GM19372 (cell line): ENCODE measurements at regions not wholly inside any gene's neighbourhood (a gene's known extent, or its start where the extent isn't known, plus 50 kb on each side); places are given as distances from the start of the nearest gene placed in this dataset.

ENCODE experiments used
- ATAC-seq: cut with Tn5 transposase; IDR thresholded peaks from one replicate; pipeline ENCODE4 v1.9.1; 2021; ENCODE audit warnings: mild to moderate bottlenecking, low read depth, moderate library complexity; ENCODE audit not compliant: unreplicated experiment

DNA sequence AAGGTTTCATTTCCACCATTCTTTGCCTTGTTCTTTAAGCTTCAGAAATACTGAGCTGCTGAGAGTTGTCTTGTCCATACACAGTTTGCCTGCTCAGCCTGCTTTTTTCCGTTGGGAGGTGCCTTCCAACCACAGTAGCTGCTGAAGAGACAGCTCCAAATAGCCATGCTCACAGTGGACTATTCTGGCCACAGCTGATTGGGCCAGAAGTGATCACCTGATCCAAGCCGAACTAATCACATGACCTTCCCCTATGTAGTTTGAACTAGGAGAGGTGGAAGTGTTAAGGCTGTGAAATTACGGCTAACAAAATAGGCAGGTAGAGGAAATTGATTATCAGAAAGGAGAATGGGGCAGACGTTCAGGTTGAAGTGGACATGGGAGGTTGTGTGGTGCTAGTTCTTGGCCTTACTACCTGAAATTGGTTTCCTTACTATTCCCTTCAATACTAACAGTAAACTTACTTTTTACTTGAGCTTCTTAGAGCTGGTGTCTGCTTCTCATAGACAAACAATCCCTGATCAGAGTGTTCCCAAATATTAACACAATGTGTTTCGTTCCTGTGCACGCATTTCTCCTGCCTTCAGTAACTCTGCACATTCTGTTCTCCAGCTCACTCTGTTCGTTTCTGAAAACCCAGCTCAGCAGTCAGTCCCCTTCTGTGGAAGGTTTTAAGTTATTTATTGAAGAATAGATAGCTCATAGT lies 136.1 kb downstream of the RWDD3 start:
- no peak for ATAC-seq

DNA sequence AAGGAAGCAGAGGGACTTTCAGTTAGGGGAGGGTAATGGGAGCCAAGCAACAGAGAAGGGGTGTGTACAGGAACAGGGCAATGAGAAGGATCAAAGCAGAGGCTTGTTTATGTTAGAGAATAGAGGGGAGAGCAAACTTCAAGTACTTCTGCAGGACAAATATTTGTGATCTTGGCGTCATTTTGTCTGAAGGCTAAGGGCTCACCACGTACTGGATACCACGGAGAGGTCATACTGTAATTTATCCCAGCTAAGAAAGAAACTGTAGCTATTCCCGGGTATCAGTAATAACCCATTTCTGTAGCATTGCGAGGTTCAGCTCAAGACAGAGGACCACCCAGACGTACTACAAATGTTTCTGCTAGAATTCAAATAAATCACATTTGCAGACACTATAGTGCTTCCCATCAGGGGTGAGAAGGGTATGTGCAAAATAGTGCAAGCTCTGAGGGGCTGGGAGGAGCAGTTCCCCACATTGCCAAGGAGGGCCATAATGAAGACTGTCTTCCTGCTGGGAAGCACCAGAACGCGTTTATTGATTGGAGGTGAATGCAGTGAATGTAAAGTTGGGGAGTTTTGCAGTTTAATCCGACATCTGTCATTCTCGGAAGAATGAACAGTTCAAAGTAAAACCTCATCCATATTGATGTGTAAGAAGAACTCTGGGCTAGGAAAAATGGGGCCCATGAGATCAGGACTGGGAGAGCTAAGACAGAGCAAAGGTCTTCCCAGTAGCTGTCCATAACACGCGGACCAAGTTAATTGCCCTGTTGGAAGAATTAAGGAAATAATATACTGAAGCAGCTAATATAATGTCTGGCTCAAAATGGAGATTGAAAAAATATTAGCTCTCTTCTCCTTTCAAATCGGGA lies 136.9 kb downstream of the RWDD3 start:
- ATAC-seq, result no peak

DNA sequence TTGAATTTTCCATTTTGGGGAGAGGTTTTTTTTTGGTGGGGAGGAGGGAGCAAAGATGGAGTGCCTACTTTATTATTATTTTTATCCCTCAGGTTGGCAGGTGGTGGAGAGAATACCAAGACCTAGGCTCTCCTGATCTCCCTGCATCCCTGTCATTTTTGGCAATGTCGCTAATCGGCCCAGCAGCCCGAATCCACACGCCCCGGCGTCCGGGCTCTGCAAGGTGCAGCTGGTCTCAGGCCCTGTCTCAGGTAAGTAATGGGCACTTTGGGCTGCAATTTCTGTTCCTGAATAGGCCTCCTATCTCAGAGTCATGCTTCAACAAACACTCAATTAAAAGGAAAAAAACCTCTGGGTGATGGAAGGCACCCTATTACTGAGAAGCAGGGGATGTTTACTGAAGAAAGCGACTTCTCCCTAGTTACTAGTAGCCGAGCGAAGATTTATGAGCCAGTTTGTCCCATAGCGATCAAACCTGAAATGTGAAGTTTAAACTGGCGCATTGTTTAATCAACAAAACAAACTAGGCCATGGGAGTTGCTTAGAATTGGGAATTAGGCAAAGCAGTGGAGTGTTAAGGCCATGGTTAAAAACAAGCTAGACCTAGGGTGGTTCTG lies 137.8 kb downstream of the RWDD3 start:
- no peak for ATAC-seq

DNA sequence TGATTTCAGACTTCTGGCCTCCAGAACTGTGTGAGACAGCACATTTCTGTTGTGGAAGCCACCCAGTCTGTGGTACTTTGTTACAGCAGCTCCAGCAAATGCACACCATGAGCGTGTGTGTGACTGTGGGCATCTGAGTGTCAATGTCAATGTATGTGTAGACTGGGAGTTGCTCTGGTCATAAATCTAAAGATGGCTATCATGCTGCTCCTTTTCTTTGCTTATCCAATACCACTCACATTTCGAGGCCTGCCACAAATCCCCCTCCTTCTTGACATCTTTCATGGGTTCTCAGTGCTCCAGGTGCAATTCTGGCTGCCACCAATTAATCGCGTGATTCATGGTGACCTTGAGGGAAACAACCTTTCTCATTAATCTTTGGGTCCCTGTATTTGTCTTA lies 141.2 kb downstream of the RWDD3 start:
- ATAC-seq, result no peak

DNA sequence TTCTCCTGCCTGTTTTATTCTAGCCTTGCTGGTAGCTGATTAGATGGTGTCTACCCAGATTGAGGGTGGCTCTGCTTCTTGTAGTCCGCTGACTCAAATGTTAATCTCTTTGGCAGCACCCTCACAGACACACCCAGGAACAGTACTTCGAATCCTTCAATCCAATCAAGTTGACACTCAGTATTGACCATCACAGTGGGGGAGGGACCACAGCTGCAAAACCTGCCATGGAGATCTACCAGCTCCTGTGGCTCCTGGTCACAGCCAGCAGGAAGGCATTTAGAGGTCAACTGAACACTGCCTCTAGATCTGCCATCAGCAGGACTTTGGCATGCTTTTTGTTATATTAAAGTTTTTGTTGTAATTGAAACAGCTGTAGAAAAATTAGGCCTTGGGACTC lies 146.9 kb downstream of the RWDD3 start:
- no peak for ATAC-seq

DNA sequence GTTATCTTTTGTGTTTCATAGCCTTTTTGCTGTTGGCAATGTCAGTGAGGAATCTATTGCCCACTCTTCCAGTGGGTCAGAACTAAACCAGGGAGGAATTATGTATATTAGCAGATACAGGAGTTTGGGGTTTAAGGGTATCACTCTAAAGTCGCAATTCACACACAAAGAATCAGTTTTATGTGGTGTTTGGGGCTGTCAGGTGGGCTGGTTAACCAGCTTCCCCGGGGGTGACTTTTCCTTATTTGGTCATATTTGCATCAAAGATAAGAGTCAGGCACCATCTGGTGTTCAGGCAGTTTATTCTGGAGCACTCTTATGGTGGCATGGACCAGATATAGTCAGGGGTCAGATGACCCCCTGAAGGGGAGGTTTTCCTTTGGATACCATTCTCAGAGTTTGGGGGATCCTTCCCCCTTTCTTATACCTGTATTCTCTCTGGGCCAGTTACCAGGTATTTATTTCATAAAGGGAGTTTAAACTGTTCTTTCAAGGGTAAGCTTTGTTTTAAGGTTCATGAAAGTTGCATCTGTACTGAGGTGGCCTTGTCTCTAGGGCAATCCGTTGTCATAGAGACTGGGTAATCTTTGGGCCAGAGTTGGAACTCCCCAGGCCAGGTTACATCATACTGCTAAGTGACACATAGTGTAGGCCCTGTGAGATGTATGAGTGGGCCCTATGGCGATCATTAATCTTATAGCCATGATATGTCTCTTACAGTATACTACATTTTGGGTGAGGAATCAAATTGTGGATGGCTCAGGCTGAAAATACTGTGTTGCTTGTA lies 148.2 kb downstream of the RWDD3 start:
- ATAC-seq, result no peak

DNA sequence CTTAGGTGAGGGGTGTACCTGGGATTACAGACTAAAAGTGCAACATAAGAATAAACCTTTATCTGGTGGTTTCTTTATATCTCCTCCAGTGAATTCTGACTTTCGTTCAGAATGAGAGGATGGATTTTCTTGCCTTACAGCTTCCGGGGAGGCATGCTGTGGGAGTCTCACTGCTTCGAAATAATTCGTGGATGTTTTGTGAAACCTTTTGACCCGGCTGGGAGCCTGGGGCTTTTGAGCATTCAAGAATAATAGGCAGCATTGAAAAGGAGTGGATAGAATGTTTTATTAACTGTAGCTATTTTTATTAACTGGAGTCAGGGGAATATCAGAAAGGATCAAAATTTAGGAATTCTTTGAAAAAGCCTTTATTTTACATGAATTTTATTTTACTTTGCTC lies 149.1 kb downstream of the RWDD3 start:
- ATAC-seq, result no peak

DNA sequence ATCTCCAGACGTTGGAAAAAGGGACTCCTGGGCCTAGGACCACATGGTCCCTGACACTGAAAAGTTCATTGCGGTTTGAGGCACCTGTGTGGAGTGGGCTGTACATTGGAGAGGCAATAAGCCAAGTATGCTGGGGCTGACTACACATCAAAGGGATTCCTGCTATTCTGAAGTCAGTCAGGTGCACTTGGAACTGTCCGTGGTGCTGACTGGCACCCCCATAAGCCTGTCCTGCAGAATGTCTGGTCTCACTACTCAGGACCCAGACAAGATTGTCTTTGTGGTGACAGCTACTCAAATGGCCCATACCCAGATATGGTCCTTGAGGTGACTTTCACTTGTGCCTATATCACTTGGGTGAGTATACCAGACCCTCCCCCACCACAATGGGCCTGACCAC lies 150.6 kb downstream of the RWDD3 start:
- ATAC-seq, result no peak

DNA sequence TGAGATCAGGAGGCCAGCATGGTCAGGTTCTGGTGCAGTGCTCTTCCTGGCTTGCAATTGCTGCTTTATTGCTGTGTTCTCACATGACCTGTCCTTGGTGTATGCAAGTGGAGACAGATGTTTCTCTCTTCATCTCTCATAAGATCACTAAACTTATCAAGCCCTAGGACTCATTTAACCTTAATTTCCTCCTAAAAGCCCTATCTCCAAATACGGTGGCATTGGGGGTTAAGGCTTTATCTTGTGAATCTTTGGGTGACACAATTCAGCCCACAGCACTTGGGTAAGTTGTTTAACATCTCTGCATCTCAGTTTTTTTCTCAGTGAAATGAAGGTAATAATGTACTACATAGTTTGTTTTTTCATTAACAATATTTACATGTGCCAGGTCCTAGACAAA lies 152.4 kb downstream of the RWDD3 start:
- no peak for ATAC-seq

DNA sequence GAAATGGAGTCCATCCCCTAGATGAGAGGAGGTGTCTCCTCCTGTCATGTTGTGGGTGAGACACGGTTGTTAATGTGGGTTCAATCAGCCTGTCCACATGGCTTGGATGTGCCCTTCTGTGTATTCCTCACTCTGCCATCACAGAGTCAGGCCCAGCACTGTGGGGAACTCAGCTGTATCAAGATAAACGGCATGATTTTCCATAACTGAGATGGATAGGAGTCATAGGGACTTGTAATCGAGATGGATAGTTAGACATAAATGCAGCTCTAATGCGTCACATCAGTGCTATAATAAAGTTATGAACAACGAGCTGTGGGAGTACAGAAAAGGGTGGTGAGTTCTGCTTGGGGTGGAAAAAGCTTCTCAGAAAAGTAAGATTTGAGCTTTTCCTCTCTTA lies 152.9 kb downstream of the RWDD3 start:
- no peak for ATAC-seq

DNA sequence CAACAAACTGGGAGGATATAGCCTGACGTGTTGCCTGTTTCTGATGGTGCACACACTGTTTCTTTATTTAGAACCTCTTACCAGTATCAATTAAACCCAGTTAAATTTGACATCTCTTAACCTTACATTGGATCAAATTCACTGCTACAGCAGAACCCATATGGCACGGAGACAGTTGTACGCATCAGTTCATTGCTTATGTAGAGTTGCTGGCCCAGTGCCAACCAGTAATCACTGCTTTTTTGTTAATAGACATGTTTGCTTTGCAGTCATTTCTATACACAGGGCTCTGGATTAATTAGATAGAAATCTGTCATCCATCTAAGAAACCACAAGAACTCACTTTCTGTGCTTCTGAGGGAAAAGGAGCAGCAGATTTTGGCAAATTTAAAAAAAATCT lies 154.0 kb downstream of the RWDD3 start:
- ATAC-seq, result no peak

DNA sequence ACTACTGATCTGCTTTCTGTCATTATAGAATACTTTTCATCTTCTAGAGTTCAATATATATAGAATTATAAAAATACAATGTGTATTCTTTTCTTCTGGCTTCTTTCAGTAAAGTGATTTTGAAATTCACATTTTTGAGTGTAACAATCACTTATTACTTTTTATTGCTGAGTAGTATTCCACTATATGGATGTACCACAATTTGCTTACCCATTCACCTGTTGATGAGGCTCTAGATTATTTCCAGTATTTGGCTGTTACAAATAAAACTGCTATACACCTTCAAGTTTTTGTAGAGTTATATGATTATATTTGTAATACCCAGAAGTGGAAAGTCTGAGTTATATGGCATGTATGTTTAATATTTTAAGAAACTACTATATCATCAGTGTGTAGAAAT lies 159.4 kb downstream of the RWDD3 start:
- no peak for ATAC-seq

DNA sequence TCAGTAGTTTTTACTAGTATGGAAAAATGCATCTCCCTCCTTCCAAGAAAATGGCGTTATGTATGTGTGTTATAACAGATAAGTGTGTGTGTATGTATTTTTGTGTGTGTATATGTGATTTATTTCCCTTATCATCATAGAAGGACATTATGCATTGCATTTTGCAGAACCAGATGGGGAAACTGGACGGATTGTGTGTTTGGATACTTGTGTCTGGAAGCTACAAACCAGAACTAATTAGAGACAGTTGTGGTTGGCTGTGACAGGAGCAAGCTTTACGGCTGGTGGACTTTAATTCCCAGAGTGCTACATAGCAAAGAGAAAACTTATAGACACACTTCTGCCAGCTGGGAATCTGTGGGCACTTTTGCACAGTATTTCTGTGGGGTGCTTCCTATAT lies 162.5 kb downstream of the RWDD3 start:
- no peak for ATAC-seq

DNA sequence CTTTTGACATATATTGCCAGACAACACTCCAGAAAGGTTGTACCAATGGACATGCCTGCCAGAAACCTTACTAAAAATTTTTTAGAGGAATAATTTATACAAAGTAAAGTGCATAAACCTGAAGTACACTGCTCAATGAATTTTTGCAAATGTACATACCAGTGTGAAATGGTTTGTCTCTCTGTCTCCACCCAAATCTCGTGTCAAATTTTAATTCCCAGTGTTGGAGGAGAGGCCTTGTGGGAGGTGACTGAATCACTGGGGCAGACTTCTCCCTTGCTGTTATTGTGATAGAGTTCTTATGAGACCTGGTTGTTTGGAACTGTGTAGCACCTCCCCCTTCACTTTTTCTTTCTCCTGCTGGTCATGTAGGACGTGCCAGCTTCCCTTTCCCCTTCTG lies 168.8 kb downstream of the RWDD3 start:
- no peak for ATAC-seq

DNA sequence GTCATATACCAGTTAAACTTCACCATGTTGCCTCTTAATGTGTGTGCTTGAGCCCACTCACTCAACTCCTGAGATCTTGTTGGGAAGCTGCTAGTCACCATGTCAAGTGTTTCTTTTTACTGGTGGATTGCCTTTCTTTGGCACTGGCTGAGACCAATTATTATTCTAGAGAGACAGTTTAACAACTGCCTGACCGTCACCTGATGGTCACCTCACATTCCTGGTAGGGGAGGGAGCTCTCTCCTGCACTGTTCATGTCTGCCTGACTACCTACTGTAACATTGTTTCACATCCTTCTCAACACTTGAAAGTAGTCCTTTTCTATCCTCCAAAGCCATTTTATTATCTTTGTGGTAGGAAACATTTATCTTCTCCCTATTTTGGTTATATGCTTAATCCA lies 172.3 kb downstream of the RWDD3 start:
- ATAC-seq, result no peak

DNA sequence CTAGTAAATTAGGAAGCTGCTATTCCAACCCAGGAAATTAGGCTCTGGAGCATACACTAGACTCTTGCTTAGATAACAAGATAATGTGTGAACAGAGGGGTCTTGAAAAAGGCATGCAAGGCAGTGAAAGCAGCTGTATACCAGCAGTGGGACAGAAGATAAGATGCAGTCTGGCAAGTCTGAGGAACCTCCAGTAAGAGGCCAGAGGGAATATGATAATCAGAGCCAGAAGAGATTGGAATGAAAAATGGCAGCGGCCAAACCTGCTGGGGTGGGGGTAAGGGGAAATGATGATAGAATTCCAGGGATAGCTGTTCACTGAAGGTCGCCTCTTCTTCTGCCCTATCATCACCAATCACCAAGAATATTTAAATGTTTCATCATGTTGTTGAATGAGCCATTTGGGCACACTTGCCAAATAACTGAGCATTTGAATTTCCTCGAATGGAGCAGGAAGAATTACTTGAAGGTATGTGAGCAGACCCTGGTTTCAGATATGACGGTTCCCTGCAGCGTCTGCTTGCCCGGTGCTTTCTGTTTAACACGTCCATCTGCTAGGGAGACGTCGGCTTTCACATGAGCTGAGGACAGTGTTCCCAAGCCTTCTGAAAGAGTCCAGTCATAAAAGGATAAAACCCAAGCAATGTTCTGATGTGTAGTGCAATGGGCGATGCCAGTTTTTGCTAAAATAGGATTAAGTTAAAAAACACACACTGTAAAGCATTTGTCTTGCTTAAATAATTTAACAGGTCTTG lies 173.3 kb downstream of the RWDD3 start:
- no peak for ATAC-seq

DNA sequence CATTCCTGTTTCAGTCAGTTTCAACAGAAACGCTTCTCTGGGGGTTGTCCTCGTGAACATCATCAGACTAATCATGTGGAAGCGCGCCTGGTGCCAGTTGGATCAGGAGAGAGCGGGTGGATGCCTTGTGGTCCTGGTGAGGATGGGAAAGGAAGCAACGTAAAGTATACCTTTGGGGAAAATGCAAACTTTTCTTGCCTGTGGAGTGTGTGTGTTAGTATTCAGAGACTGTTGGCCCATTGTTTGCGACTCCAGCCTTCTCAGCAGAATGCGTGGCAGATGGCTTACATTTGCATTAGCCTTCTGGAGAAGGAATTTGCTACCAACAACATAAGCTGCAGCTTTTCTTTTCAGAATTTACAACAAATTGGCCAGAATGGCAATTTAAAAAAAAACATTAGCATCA lies 173.9 kb downstream of the RWDD3 start:
- no peak for ATAC-seq

DNA sequence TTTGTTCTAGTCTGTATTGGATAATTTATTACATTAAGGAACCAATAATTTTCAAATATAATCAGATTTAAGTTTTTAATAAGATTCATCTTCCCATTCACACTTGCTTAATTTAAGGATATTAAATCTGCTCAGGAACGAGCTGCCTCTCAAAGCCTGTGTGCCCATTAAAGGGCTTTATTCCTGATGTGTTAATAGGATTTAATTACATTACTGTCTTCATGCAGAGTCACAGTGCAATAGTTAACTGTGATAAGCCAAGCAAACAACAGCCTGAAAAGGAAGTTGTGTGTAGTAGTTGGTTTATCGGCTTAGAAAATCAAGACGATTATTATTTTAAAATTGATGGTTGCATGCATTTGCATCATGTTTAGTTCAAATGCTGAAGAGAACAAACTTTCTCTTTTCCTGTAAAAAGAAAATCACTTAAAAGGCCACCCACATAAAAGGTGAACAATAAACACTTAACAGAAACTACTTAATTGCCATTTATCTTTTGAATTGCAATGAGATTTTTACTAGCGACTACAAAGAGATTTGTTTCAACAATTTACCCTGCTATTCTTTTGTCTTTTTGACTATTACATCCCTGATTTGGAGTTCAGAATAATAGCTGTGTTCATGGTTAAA lies 174.6 kb downstream of the RWDD3 start:
- ATAC-seq, result no peak

DNA sequence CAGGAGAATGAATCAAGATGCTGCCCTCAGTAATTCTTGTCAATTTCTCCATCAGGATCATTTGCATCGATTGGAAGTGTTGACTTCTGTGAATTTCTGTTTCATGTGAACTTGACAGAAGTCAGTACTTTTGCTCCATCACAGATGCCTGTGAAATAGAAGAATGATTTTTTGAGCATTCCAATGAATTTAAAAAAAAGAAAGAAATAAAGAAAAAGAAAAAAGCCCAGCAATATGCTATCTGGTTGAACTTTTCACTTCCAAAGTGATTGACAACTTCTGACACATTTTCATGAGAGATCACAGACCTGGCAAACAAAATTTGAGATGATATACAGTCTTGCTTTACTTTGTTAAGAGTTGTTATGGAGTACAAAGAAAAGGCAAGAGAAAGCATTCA lies 175.3 kb downstream of the RWDD3 start:
- ATAC-seq, result no peak

DNA sequence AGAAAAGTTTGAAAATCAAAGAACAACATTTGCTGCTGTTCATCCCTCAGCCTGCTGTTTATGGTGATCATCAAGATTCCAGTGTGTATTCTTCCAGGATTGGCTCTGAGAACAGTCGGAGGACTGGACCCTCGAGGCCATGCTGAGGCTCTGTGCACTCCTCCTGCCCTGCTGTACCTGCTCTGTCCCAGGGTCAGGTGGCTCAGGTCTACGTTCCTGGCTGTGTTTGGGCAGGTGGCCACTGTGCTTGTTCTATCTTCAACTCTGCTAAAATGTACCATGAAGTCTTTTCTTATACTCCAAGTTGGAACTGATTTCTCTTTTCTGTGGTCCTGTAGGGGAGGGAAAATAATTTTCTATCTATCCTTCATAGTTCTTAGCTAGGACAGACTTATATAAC lies 175.9 kb downstream of the RWDD3 start:
- no peak for ATAC-seq
